ENCODE measurements at regions not wholly inside any gene's neighbourhood (a gene's known extent, or its start where the extent isn't known, plus 50 kb on each side); places are given as distances from the start of the nearest gene placed in this dataset.

DNA sequence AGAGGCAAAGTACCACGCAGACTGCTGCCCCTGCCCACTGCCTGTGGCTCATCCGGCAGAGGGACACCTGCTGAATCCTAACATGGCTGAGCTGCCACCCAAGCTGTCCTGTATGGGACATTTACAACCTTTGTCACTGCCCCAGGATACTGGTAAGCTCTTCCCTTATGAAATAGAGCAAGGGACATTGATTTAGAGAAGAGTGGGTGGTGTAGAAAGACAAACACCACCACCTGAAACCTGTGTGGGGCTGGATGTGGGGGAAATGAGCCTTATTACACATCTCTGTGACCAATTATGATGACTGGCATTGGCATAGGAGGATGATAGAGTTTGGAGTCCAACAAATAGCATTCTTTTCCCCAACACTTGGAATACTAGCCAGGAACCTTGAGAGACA lies 81.2 kb upstream of the GZMB start:
- no peak overlapping the region for H3K27ac ChIP-seq (ENCODE audit: extremely low read depth, low read depth, low read length)
- CTCF ChIA-PET: interaction anchor here (0.9 kb wide), 3 partner anchors 10 to 692 kb away, joined by 3 read pairs; no protein-coding TSS in a partner anchor
- TF ChIP-seq SP3 (tag by site-specific recombination; IDR thresholded peaks at IDR 0.05) (no peak), ZNF23 (tag by site-specific recombination; IDR thresholded peaks at IDR 0.05; ENCODE audit: borderline replicate concordance) (no peak), SALL2 (tag by site-specific recombination; IDR thresholded peaks at IDR 0.05; ENCODE audit: borderline replicate concordance) (no peak), ZNF19 (tag by site-specific recombination; IDR thresholded peaks at IDR 0.05; ENCODE audit: low read depth) (no peak), ZNF184 (tag by site-specific recombination; IDR thresholded peaks at IDR 0.05) (no peak)
- TF ChIP-seq, protein P1, sequence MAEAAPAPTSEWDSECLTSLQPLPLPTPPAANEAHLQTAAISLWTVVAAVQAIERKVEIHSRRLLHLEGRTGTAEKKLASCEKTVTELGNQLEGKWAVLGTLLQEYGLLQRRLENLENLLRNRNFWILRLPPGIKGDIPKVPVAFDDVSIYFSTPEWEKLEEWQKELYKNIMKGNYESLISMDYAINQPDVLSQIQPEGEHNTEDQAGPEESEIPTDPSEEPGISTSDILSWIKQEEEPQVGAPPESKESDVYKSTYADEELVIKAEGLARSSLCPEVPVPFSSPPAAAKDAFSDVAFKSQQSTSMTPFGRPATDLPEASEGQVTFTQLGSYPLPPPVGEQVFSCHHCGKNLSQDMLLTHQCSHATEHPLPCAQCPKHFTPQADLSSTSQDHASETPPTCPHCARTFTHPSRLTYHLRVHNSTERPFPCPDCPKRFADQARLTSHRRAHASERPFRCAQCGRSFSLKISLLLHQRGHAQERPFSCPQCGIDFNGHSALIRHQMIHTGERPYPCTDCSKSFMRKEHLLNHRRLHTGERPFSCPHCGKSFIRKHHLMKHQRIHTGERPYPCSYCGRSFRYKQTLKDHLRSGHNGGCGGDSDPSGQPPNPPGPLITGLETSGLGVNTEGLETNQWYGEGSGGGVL (tag by site-specific recombination; IDR thresholded peaks at IDR 0.05): no peak
- H3K36me3 ChIP-seq (ENCODE audit: control insufficient read depth in 2 of 2, insufficient read depth in 1 of 2, low read length in 2 of 2): no peaks in the 10 kb centered on the region
- H3K9me3 ChIP-seq (ENCODE audit: control insufficient read depth, insufficient read depth, low read depth, low read length): no peaks in the 10 kb centered on the region
- no peak overlapping the region for H3K4me3 ChIP-seq (ENCODE audit: low read depth, low read length)
- POLR2A ChIA-PET: no interaction called here
- no peaks in the 10 kb centered on the region for H3K4me1 ChIP-seq (ENCODE audit: control insufficient read depth, insufficient read depth, low read length)

DNA sequence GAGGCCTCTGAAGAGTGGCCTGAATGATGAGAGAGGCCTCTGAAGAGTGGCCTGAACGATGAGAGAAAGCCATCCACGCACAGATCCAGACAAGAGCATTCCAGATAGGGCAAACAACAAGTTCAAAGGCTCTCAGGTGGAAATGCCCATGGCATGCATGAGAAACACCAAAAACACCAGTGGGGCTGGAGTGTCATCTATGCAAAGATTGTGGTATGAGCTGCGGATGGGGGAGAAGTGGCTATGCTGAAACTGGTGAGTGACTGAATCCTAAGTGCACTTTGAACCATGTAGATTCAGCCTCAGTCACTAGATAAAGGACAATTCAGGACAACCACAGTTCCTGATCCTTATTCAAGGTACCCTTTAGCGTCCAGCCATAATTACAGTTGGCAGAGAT lies 79.4 kb upstream of the GZMB start:
- CTCF ChIA-PET: interaction anchor here (1.2 kb wide), 1 partner anchor 523 kb away, joined by 6 read pairs; no protein-coding TSS in a partner anchor
- Histone ChIP-seq H3K9me3 (ENCODE audit: control insufficient read depth, insufficient read depth, low read depth, low read length) (no peaks in the 10 kb centered on the region), H3K27ac (ENCODE audit: extremely low read depth, low read depth, low read length) (no peak overlapping the region), H3K4me3 (ENCODE audit: low read depth, low read length) (no peak overlapping the region), H3K4me1 (ENCODE audit: control insufficient read depth, insufficient read depth, low read length) (no peaks in the 10 kb centered on the region), H3K36me3 (ENCODE audit: control insufficient read depth in 2 of 2, insufficient read depth in 1 of 2, low read length in 2 of 2) (no peaks in the 10 kb centered on the region)
- POLR2A ChIA-PET: no interaction called here
- TF ChIP-seq KLF1 (tag by site-specific recombination; IDR thresholded peaks at IDR 0.05): no peak
- no peak for TF ChIP-seq ZNF658 (tag by site-specific recombination; IDR thresholded peaks at IDR 0.05)
- TF ChIP-seq SCRT1 (tag by site-specific recombination; IDR thresholded peaks at IDR 0.05; ENCODE audit: borderline replicate concordance): no peak
- TF ChIP-seq ZNF623 (tag by site-specific recombination; IDR thresholded peaks at IDR 0.05): no peak
- TF ChIP-seq ZFP37 (tag by site-specific recombination; IDR thresholded peaks at IDR 0.05): no peak
- no peak for TF ChIP-seq ZFHX2 (tag by site-specific recombination; conservative IDR thresholded peaks at IDR 0.05)
- no peak for TF ChIP-seq ZNF600 (tag by site-specific recombination; IDR thresholded peaks at IDR 0.05)
- no peak for TF ChIP-seq ZNF221 (tag by site-specific recombination; IDR thresholded peaks at IDR 0.05; ENCODE audit: borderline replicate concordance)

DNA sequence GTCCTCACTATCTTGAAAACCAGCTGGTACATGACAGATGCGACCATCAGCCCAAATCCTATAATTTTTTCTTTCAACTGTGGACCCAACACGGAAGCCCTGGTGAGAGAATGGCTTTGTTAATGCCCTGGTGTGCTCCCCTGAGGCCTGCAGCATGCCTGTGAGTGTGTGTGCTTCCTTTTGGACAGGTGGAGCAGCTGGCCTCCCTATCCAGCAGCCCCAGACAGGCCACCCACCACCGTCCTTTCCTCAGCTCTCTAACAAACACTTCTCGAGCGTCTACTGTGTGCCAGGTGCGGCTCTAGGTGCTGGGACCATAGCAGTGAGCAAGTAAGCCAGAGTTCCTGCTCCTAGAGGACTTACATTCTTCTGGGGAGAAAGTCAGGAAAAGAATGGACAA lies 78.9 kb upstream of the GZMB start:
- no peaks in the 10 kb centered on the region for H3K9me3 ChIP-seq (ENCODE audit: control insufficient read depth, insufficient read depth, low read depth, low read length)
- ChIA-PET POLR2A (no interaction called here), CTCF (interaction anchor here (1.2 kb wide), 1 partner anchor 523 kb away, joined by 6 read pairs; no protein-coding TSS in a partner anchor)
- TF ChIP-seq KLF10 (tag by site-specific recombination; IDR thresholded peaks at IDR 0.05): no peak
- TF ChIP-seq ZNF184 (tag by site-specific recombination; IDR thresholded peaks at IDR 0.05): no peak
- TF ChIP-seq GLIS1 (tag by site-specific recombination; IDR thresholded peaks at IDR 0.05): no peak
- TF ChIP-seq SCRT2 (tag by site-specific recombination; IDR thresholded peaks at IDR 0.05): no peak
- no peak for TF ChIP-seq KLF8 (tag by site-specific recombination; IDR thresholded peaks at IDR 0.05)
- TF ChIP-seq, protein P2, sequence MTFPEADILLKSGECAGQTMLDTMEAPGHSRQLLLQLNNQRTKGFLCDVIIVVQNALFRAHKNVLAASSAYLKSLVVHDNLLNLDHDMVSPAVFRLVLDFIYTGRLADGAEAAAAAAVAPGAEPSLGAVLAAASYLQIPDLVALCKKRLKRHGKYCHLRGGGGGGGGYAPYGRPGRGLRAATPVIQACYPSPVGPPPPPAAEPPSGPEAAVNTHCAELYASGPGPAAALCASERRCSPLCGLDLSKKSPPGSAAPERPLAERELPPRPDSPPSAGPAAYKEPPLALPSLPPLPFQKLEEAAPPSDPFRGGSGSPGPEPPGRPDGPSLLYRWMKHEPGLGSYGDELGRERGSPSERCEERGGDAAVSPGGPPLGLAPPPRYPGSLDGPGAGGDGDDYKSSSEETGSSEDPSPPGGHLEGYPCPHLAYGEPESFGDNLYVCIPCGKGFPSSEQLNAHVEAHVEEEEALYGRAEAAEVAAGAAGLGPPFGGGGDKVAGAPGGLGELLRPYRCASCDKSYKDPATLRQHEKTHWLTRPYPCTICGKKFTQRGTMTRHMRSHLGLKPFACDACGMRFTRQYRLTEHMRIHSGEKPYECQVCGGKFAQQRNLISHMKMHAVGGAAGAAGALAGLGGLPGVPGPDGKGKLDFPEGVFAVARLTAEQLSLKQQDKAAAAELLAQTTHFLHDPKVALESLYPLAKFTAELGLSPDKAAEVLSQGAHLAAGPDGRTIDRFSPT (tag by site-specific recombination; IDR thresholded peaks at IDR 0.05): no peak
- no peak for TF ChIP-seq ZNF670 (tag by site-specific recombination; IDR thresholded peaks at IDR 0.05; ENCODE audit: low read depth)
- no peak for TF ChIP-seq ZNF768 (tag by site-specific recombination; IDR thresholded peaks at IDR 0.05)
- TF ChIP-seq SETDB1 (IDR thresholded peaks at IDR 0.05; ENCODE audit: insufficient read length, low read length): no peak
- no peak for TF ChIP-seq ZNF530 (tag by site-specific recombination; IDR thresholded peaks at IDR 0.05; ENCODE audit: low read depth)
- TF ChIP-seq SP3 (tag by site-specific recombination; IDR thresholded peaks at IDR 0.05): no peak
- TF ChIP-seq ZNF664 (tag by site-specific recombination; IDR thresholded peaks at IDR 0.05): no peak
- TF ChIP-seq ZNF155 (tag by site-specific recombination; IDR thresholded peaks at IDR 0.05): no peak
- TF ChIP-seq ZBTB20 (tag by site-specific recombination; IDR thresholded peaks at IDR 0.05): no peak
- no peak for TF ChIP-seq ZNF677 (tag by site-specific recombination; IDR thresholded peaks at IDR 0.05)
- TF ChIP-seq, protein P3, sequence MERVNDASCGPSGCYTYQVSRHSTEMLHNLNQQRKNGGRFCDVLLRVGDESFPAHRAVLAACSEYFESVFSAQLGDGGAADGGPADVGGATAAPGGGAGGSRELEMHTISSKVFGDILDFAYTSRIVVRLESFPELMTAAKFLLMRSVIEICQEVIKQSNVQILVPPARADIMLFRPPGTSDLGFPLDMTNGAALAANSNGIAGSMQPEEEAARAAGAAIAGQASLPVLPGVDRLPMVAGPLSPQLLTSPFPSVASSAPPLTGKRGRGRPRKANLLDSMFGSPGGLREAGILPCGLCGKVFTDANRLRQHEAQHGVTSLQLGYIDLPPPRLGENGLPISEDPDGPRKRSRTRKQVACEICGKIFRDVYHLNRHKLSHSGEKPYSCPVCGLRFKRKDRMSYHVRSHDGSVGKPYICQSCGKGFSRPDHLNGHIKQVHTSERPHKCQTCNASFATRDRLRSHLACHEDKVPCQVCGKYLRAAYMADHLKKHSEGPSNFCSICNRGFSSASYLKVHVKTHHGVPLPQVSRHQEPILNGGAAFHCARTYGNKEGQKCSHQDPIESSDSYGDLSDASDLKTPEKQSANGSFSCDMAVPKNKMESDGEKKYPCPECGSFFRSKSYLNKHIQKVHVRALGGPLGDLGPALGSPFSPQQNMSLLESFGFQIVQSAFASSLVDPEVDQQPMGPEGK (tag by site-specific recombination; IDR thresholded peaks at IDR 0.05): no peak
- TF ChIP-seq ZNF544 (tag by site-specific recombination; IDR thresholded peaks at IDR 0.05): no peak
- H3K4me1 ChIP-seq (ENCODE audit: control insufficient read depth, insufficient read depth, low read length): no peaks in the 10 kb centered on the region
- H3K4me3 ChIP-seq (ENCODE audit: low read depth, low read length): no peak overlapping the region
- no peaks in the 10 kb centered on the region for H3K36me3 ChIP-seq (ENCODE audit: control insufficient read depth in 2 of 2, insufficient read depth in 1 of 2, low read length in 2 of 2)
- H3K27ac ChIP-seq (ENCODE audit: extremely low read depth, low read depth, low read length): no peak overlapping the region

Measured in HEK293 (cell line).